Heart left ventricle (tissue), 13 donors: ENCODE measurements at regions not wholly inside any gene's neighbourhood (a gene's known extent, or its start where the extent isn't known, plus 50 kb on each side); places are given as distances from the start of the nearest gene placed in this dataset.

ENCODE experiments used
- CTCF ChIP-seq, 12 donors: fragments of 200-600 bp; sonication (generic) in 4 of 12; IDR thresholded peaks; one replicate each; pipeline versions ENCODE4 v1.5.0 to v1.8.0; 2018 to 2022; ENCODE audit warnings: antibody characterized with exemption in 12 of 12, mild to moderate bottlenecking in 5 of 12
- POLR2A ChIP-seq, 2 donors: fragments of 450-650 bp; IDR thresholded peaks; one replicate each; pipeline ENCODE4 v1.6.1; 2017; ENCODE audit warnings: antibody characterized with exemption in 2 of 2, mild to moderate bottlenecking in 2 of 2, moderate library complexity in 2 of 2
- donor health status: ischemic (EF 13 %, LVEDD 7.1; RV severe dilation, severe dysfunction).
- donor health status: DM: no; HTN: yes; CAD: no.
- donor health status: DM: no; HTN: no; CAD: no.
- donor health status: ischemic (EF 25% LVEDD 6.9; RV normal size, moderate dysfunction).
- donor health status: ischemic (EF 25% LVEDD 5.7; RV mildly dilated, moderate dysfunction).
- donor health status: ischemic (EF 35%, LVEDD 5.7; RV mildly dilated, moderate dysfunction).
- donor health status: nonischemic (EF 11% LVEDD 7.7; RV severe dilation, severe dysfunction).
- donor health status: DM: yes; HTN: yes; CAD: no.
- donor health status: PGD.
- donor health status: ischemic (EF 29% LVEDD 5.4; RV normal size, mild dysfunction).
- donor health status: nonischemic (EF 23%, LVEDD 6.1; RV moderate dilation, normal function).

GRCh38 chr1:189899686-189900425, 577.8 kb downstream of the BRINP3 start:
- no peak for TF ChIP-seq CTCF (IDR thresholded peaks at IDR 0.05)
- no peak for TF ChIP-seq POLR2A (IDR thresholded peaks at IDR 0.05)
